ENCODE measurements at regions not wholly inside any gene's neighbourhood (a gene's known extent, or its start where the extent isn't known, plus 50 kb on each side); places are given as distances from the start of the nearest gene placed in this dataset.

DNA sequence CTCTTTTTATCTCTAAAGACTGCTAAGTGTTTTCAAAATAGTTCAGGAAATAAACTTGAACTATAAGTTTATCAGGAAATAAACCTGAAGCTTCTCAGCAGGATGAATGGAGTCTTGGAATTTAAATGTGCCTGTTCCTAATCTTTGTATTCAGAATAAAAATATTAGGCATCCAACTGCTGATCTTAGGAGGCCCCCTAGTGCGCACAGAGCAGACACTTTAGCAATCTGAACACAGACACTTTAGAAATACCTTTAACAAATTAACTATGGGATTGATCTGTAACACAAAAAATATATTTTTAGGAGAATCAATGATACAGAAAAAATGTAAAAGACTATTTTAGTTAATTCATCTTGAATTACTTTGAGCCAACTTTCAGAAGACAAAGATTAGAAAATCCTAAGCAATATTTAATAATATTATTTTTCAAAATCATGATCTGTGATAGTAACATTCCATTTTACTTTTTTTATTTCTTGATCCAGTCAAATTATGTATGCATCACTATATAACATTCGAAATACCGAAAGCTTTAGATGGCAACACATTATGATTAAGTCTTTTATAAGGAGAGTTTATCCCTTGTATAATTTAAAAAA is 80.9 kb downstream of the SLC41A2 start:
- Histone ChIP-seq H3K4me1 (ENCODE audit: insufficient read depth) (no peaks in the 10 kb centered on the region), H4K20me1 (ENCODE audit: insufficient read depth) (no peaks in the 10 kb centered on the region), H2AFZ (no peak overlapping the region), H3K79me2 (ENCODE audit: insufficient read depth) (no peaks in the 10 kb centered on the region), H3K27me3 (replicated peaks; ENCODE audit: insufficient read depth) (no peaks in the 10 kb centered on the region), H3K36me3 (ENCODE audit: low read depth) (no peaks in the 10 kb centered on the region), H3F3A (ENCODE audit: insufficient read depth) (no peaks in the 10 kb centered on the region), H3K27ac (no peak overlapping the region), H3K4me3 (no peak overlapping the region), H3K4me2 (ENCODE audit: unreplicated experiment) (no peak overlapping the region), H3K9ac (no peak overlapping the region), H3K9me3 (ENCODE audit: low read depth) (no peaks in the 10 kb centered on the region), H3K9me2 (ENCODE audit: insufficient read depth) (no peaks in the 10 kb centered on the region)
- TF ChIP-seq EZH2 (IDR thresholded peaks at IDR 0.05; ENCODE audit: insufficient read depth, poor library complexity, severe bottlenecking), result no peak
- no peak for TF ChIP-seq EZH2phosphoT487 (IDR thresholded peaks at IDR 0.05; ENCODE audit: insufficient read depth, low read depth)
- DNase-seq, result peak; percentile 73
- in situ Hi-C loops (cut with MboI), result loop anchor here (10.0 kb wide), 1 partner anchor 492 kb away; no protein-coding TSS in a partner anchor
- 51 to 52% methylated on average over 3 of the region's 3 CpGs for WGBS, 2 experiments (ENCODE audit: low coverage in 1 of 2, low lambda C conversion rate in 2 of 2, missing lambda C conversion rate in 2 of 2)

DNA sequence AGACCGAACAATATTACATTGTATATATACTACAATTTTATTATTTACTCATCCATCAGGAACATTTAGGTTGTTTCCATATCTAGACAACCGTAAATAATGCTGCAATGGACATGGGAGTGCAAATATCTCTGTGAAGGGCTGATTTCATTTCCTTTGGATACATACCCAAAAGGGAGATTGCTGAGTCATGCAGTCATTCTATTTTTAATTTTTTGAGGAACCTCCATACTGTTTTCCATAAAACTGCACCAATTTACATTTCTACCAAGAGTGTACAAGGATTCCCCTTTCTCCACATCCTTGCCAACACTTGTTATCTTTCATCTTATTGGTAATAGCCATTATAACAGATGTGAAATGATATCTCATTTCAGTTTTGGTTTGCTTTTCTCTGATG is 84.7 kb downstream of the SLC41A2 start:
- no peaks in the 10 kb centered on the region for H3K36me3 ChIP-seq (ENCODE audit: low read depth)
- no peaks in the 10 kb centered on the region for H3K4me1 ChIP-seq (ENCODE audit: insufficient read depth)
- H3K4me3 ChIP-seq, result no peak overlapping the region
- H3K9ac ChIP-seq, result no peak overlapping the region
- no peak overlapping the region for H3K4me2 ChIP-seq (ENCODE audit: unreplicated experiment)
- in situ Hi-C loops (cut with MboI), result loop anchor here (10.0 to 25.0 kb wide), 2 partner anchors 489 to 661 kb away; partner anchors contain the start of gene TXNRD1
- TF ChIP-seq EZH2phosphoT487 (IDR thresholded peaks at IDR 0.05; ENCODE audit: insufficient read depth, low read depth) (no peak), EZH2 (IDR thresholded peaks at IDR 0.05; ENCODE audit: insufficient read depth, poor library complexity, severe bottlenecking) (no peak)
- no peaks in the 10 kb centered on the region for H4K20me1 ChIP-seq (ENCODE audit: insufficient read depth)
- H3K27ac ChIP-seq, result no peak overlapping the region
- H3K27me3 ChIP-seq (replicated peaks; ENCODE audit: insufficient read depth), result no peaks in the 10 kb centered on the region
- no peaks in the 10 kb centered on the region for H3F3A ChIP-seq (ENCODE audit: insufficient read depth)
- H2AFZ ChIP-seq, result no peak overlapping the region
- peak; percentile 18 for DNase-seq
- no peaks in the 10 kb centered on the region for H3K79me2 ChIP-seq (ENCODE audit: insufficient read depth)
- H3K9me3 ChIP-seq (ENCODE audit: low read depth), result no peaks in the 10 kb centered on the region
- WGBS, 2 experiments (ENCODE audit: low coverage in 1 of 2, low lambda C conversion rate in 2 of 2, missing lambda C conversion rate in 2 of 2), result 83 to 87% methylated on average over 2 of the region's 2 CpGs
- no peaks in the 10 kb centered on the region for H3K9me2 ChIP-seq (ENCODE audit: insufficient read depth)

DNA sequence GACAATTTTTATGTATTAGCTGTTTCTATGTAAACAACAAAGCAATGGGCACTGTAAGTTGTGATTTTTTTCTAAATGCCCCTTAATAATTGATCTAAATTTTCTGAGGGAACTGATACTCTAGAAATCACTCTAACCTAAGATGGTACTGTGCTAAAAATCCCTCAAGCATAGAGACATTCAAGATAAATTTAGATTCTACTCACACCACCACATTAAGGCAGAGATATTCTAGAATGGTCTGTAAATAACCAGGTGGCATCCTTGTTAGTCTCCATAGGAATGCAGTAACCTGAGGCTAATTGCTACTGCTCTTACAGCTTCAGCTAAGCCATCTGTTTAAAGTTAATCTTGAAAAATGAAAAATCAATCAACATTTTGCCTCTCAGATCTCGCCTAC is 87.3 kb downstream of the SLC41A2 start:
- Histone ChIP-seq H4K20me1 (ENCODE audit: insufficient read depth) (no peaks in the 10 kb centered on the region), H3F3A (ENCODE audit: insufficient read depth) (no peaks in the 10 kb centered on the region), H2AFZ (no peak overlapping the region), H3K9me2 (ENCODE audit: insufficient read depth) (no peaks in the 10 kb centered on the region), H3K9me3 (ENCODE audit: low read depth) (no peaks in the 10 kb centered on the region), H3K4me2 (ENCODE audit: unreplicated experiment) (no peak overlapping the region), H3K79me2 (ENCODE audit: insufficient read depth) (no peaks in the 10 kb centered on the region), H3K9ac (no peak overlapping the region), H3K4me3 (no peak overlapping the region), H3K27me3 (replicated peaks; ENCODE audit: insufficient read depth) (no peaks in the 10 kb centered on the region), H3K27ac (no peak overlapping the region), H3K4me1 (ENCODE audit: insufficient read depth) (no peaks in the 10 kb centered on the region), H3K36me3 (ENCODE audit: low read depth) (no peaks in the 10 kb centered on the region)
- TF ChIP-seq EZH2 (IDR thresholded peaks at IDR 0.05; ENCODE audit: insufficient read depth, poor library complexity, severe bottlenecking), result no peak
- no peak for TF ChIP-seq EZH2phosphoT487 (IDR thresholded peaks at IDR 0.05; ENCODE audit: insufficient read depth, low read depth)
- in situ Hi-C loops (cut with MboI), result loop anchor here (10.0 to 25.0 kb wide), 2 partner anchors 486 to 658 kb away; partner anchors contain the start of gene TXNRD1
- no peak for DNase-seq
- 93 to 100% methylated on average over 1 of the region's 1 CpG for WGBS, 2 experiments (ENCODE audit: low coverage in 1 of 2, low lambda C conversion rate in 2 of 2, missing lambda C conversion rate in 2 of 2)

DNA sequence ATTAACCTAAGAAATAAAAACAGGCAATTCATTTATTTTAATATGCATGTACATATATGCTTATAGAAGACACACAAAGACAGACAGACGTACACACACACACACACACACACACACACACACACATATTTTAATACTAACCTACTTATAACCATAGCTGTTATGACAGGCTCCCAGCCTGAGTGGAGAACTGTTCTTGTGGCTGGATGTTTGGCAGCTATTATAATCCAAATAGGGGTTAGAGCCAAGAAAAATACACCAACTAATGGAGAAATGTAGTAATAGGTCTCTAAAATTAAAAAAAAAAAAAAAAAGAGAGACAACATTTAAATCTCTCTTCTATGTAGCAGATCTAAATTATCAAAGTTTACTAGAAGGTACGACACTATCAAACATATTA is 91.8 kb downstream of the SLC41A2 start:
- Histone ChIP-seq H4K20me1 (ENCODE audit: insufficient read depth) (no peaks in the 10 kb centered on the region), H3K36me3 (ENCODE audit: low read depth) (no peaks in the 10 kb centered on the region), H3K4me3 (no peak overlapping the region), H3K4me2 (ENCODE audit: unreplicated experiment) (no peak overlapping the region), H3K27me3 (replicated peaks; ENCODE audit: insufficient read depth) (no peaks in the 10 kb centered on the region), H3K9ac (no peak overlapping the region), H3K9me2 (ENCODE audit: insufficient read depth) (no peaks in the 10 kb centered on the region), H3K9me3 (ENCODE audit: low read depth) (no peaks in the 10 kb centered on the region), H3K4me1 (ENCODE audit: insufficient read depth) (peaks cover 19% of the 10 kb centered on the region), H3K79me2 (ENCODE audit: insufficient read depth) (no peaks in the 10 kb centered on the region), H2AFZ (no peak overlapping the region), H3K27ac (no peak overlapping the region), H3F3A (ENCODE audit: insufficient read depth) (peaks cover 14% of the 10 kb centered on the region; the same call in 1 of the 2 replicates)
- TF ChIP-seq EZH2 (IDR thresholded peaks at IDR 0.05; ENCODE audit: insufficient read depth, poor library complexity, severe bottlenecking) (no peak), EZH2phosphoT487 (IDR thresholded peaks at IDR 0.05; ENCODE audit: insufficient read depth, low read depth) (no peak)
- in situ Hi-C loops (cut with MboI), result loop anchor here (25.0 kb wide), 1 partner anchor 654 kb away; the partner anchor contains the start of gene TXNRD1
- WGBS, 2 experiments (ENCODE audit: low coverage in 1 of 2, low lambda C conversion rate in 2 of 2, missing lambda C conversion rate in 2 of 2), result 84 to 87% methylated on average over 2 of the region's 2 CpGs
- peak; percentile 70 for DNase-seq

Data from GM23248 (cell line).